ENCODE measurements at regions not wholly inside any gene's neighbourhood (a gene's known extent, or its start where the extent isn't known, plus 50 kb on each side); places are given as distances from the start of the nearest gene placed in this dataset.

DNA sequence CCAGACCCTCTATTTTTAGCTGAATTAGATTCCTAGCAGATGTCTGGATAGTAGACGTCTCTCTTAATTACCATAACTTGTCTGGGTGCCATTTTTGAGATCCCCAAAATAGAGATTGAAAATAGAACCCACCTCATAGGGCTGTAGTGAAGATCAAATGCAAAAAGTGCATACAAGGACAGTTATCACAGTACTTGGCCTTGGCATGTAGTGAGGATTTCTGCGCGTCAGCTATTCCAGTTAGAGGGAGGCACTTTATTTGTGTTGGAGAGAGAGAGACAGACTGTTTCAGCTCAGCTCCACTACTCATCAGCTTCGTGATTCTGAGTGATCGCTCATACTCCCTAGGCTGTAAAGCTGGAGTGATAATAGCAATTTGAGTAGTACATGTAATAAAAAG is 59.6 kb upstream of the CDH13 start:
- TF ChIP-seq, protein P1, sequence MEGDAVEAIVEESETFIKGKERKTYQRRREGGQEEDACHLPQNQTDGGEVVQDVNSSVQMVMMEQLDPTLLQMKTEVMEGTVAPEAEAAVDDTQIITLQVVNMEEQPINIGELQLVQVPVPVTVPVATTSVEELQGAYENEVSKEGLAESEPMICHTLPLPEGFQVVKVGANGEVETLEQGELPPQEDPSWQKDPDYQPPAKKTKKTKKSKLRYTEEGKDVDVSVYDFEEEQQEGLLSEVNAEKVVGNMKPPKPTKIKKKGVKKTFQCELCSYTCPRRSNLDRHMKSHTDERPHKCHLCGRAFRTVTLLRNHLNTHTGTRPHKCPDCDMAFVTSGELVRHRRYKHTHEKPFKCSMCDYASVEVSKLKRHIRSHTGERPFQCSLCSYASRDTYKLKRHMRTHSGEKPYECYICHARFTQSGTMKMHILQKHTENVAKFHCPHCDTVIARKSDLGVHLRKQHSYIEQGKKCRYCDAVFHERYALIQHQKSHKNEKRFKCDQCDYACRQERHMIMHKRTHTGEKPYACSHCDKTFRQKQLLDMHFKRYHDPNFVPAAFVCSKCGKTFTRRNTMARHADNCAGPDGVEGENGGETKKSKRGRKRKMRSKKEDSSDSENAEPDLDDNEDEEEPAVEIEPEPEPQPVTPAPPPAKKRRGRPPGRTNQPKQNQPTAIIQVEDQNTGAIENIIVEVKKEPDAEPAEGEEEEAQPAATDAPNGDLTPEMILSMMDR (IDR thresholded peaks at IDR 0.05; ENCODE audit: insufficient read depth, low read depth, low read length) = no peak
- DNase-seq (ENCODE audit: low read depth) = no peak
- H3K4me3 ChIP-seq (ENCODE audit: low read depth, low read length) = no peak overlapping the region

DNA sequence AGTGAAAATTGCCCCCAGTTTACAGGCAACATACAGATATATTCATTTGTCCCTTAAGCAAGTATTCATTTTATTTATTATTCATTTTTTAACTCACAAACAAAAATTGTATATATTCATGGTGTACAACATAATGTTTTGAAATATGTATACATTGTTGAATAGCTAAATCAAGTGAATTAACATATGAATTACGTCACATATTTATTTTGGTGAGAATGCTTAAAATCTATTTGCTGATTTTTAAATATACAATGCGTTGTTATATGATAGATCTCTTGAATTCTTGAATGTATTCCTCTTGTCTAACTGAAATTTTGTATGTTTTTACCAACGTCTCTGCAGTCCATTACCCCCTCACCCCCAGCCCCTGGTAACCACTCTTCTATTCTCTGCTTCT is 63.4 kb upstream of the CDH13 start:
- no peak for DNase-seq (ENCODE audit: low read depth)
- TF ChIP-seq, protein P1 (IDR thresholded peaks at IDR 0.05; ENCODE audit: insufficient read depth, low read depth, low read length) = no peak
- no peak overlapping the region for H3K4me3 ChIP-seq (ENCODE audit: low read depth, low read length)

DNA sequence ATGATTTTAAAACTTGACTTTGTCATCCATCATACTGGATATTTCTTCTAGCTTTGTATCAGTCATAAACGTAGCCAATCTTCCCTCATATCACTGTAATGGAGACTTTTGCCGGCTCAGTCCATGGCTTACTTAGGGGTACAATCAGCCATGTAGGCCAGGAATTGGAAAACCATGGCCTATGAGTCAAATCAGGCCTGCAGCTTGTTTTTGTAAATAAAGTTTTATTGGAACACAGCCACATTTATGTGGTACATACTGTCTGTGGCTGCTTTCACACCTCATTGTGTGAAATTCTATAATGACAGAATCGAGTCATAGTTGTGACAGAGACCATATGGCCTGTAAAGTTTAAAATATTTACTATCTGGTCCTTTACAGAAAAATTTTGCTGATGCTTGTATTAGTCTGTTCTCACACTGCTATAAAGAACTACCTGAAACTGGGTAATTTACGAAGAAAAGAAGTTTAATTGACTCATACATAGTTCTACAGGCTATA is 64.5 kb upstream of the CDH13 start:
- no peak overlapping the region for H3K4me3 ChIP-seq (ENCODE audit: low read depth, low read length)
- TF ChIP-seq, protein P1 (IDR thresholded peaks at IDR 0.05; ENCODE audit: insufficient read depth, low read depth, low read length) = no peak
- DNase-seq (ENCODE audit: low read depth) = no peak

DNA sequence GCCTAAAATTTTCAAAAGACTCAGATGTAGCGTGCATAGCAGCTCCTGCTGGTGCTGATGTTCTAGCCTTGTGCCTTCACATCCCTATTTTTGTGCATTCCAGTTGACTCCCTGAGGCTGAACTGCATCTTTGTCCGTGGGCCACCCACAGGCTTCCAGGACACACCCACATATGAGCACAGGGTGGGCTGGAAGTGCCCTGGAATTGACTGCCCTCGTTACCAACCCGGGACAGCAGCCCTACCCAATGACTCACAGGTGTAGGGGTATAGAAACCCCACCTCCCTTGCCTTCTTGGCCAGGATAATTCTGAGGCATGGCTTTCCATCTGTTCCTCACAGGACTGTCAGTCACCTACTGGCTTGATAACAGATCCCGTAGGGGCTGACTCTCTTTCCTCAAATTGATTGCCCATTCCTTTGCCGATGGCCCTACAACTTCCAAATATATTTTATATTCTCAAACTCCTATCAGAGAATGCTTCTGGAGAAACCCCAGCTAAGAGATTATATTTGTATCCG is 65.9 kb upstream of the CDH13 start:
- TF ChIP-seq, protein P1 (IDR thresholded peaks at IDR 0.05; ENCODE audit: insufficient read depth, low read depth, low read length) = no peak
- DNase-seq (ENCODE audit: low read depth) = no peak
- H3K4me3 ChIP-seq (ENCODE audit: low read depth, low read length) = no peak overlapping the region

DNA sequence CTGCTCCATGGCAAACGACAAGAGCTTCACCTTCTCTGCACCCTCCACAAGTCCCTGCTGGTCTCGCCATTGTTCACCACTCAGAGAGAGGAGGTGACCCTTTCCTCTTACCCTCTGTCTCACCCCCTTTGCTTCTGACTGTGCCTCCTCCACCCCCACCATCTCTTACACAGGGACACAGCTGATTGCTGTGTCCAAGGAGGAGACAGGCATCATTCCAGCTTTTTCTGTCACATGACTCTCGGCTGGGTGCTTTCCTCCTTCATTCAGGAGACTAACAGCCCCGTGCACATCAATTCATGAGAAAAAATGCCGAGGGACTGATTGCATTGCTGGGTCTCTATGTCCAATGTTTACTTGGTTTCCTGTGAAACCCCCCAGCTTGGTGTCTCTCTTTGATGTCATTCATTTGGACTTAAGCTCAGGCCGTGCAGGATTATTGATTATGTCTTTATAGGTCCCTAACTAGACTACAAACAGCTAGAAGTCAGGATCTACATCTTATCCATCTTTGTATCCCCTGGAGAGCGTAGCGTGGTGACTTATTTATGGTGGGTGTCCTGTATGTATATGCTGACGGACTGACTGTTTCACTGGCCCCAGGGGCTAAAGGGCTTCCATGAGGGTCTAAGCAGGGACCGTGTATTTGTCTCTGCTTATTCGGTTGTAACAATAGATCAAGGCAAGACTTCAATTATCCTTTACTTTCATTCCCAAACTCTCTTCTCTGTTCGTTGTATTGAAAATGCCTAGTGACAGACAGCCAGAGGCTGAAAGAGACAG is 82.2 kb upstream of the CDH13 start:
- DNase-seq (ENCODE audit: low read depth) = no peak
- TF ChIP-seq, protein P1 (IDR thresholded peaks at IDR 0.05; ENCODE audit: insufficient read depth, low read depth, low read length) = no peak
- H3K4me3 ChIP-seq (ENCODE audit: low read depth, low read length) = no peak overlapping the region

DNA sequence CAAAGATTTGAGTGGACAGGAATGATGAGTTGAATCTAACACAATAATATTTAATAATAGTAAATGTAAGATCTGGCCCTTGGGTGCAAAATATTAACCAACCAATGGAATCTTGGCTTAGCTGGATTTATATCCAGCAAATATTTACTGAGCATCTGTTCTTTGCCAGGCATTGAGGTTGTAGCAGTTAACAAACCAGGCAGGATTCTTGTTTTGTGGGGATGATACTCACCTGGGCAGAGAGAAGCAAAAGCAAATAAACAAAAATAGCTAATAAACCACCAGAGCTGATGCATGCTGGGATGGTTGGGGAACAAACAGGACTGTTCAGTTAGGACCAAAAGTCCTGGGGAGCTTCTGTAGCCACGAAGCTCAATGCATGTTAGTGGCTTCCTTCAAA is 84.1 kb upstream of the CDH13 start:
- TF ChIP-seq, protein P1 (IDR thresholded peaks at IDR 0.05; ENCODE audit: insufficient read depth, low read depth, low read length) = no peak
- DNase-seq (ENCODE audit: low read depth) = no peak
- no peak overlapping the region for H3K4me3 ChIP-seq (ENCODE audit: low read depth, low read length)
